IPS DF 4.7 (cell line): ENCODE measurements at regions not wholly inside any gene's neighbourhood (a gene's known extent, or its start where the extent isn't known, plus 50 kb on each side); places are given as distances from the start of the nearest gene placed in this dataset.
"Not testable (repeated sequence)": the region's sequence is repeated elsewhere in the genome, so short reads cannot be mapped to it uniquely, and the experiment has no call there.

Experiments used
- DNase-seq: peaks from one replicate; pipeline ENCODE4 v3.0.0-alpha.2; 2013; ENCODE audit warnings: low spot score; ENCODE audit errors: extremely low read depth

DNA sequence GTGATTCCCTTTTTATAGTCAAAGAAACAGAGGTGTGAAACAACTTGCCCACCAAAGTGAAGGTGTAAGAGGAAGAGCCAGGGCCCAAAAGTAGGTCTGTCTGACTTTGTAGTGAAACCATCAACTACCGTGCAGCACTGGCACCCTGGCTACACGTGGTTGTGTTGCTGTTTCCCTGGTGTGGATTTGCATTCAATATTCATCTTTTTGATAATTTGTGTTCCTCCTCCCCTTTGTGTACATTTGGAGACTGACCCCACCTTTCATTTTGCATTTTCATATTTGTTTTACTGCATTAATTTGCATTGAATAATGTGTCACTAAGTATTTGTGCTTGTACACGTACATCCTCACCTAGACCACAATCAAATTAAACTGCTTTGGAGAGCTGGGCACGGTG is 873.8 kb upstream of the WWC1 start:
- DNase-seq, result no peak

DNA sequence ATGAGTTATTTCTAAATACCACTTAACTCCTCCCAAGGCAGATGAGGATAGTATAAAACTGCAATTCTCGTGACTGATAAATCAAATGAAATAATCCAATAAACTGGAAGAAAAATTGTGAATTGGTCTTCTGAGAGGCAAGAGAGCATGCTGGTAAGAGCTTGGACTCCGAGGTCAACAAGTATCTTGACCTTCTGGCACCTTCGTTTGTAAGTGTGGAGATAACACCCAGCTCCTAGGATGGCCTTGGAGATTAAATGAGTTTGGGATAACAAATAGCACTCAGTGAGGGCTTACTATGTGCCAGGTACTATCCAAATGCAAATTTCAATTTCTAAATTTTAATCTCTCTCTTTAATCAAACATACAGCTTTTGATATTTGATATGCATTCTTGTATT is 866.3 kb upstream of the WWC1 start:
- DNase-seq, result no peak

DNA sequence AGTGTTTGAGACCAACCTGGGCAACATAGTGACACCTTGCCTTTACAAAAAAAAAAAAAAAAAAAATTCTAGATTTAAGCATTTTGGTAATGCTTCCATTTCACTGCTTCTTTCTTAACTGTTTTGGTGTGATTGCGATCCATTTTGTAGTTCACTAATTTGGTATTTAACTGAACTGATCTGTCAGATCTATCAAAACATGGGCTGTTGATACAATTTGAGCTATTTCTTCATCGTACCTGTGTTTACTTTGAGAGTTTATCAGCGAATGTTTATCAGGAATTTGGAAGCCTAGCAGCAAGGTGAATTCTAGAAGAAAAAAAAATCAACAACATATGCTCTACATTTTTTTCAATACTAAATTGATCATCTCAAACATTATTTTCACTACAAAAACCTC is 864.9 kb upstream of the WWC1 start:
- no peak for DNase-seq

DNA sequence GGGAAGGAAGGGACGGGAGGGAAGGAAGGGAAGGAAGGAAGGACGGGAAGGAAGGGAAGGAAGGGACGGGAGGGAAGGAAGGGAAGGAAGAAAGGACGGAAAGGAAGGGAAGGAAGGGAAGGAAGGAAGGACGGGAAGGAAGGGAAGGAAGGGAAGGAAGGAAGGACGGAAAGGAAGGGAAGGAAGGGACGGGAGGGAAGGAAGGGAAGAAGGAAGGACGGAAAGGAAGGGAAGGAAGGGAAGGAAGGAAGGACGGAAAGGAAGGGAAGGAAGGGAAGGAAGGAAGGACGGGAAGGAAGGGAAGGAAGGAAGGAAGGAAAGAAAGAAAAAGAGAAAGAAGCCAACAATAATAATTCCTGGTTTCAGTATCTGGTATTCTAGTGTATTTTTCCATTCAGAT is 863.8 kb upstream of the WWC1 start:
- not testable (repeated sequence) for DNase-seq

DNA sequence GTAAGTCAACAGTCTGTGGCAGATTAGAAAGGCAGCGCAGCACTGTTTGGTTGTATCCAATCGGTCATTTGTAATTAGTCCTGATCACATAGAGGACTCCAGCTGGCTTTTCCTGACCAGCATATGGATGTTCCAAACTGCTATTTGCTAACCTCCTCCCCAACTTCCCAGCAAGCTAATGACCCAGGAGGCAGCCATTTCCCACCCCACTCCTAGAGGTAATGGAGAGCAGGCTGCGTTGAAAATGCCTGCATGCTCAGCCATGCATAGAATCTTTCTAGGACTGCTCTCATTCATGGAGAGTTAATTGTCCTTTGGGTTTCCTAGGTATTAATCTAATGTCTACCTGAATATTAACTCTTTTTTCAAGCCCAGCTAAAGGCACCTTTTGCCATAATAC is 850.6 kb upstream of the WWC1 start:
- DNase-seq, result no peak

DNA sequence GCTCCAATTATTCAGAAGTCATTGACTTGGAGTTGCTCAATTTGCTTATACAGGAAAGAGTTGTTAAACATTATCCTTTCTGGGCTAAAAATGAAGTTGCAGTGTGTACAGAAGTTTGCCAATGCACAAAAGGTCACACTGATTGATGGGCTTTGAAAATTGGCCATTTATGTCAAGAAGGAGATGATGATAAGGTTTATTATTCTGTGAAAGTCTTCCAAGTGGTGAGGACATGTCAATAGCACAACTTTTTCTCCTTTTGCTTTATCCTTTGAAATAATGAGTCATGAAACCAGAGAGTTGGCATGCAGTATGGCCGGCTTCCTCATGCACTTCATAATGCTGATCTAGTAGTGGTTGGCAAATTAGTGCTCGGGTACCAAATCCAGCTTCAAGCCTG is 848.5 kb upstream of the WWC1 start:
- no peak for DNase-seq

DNA sequence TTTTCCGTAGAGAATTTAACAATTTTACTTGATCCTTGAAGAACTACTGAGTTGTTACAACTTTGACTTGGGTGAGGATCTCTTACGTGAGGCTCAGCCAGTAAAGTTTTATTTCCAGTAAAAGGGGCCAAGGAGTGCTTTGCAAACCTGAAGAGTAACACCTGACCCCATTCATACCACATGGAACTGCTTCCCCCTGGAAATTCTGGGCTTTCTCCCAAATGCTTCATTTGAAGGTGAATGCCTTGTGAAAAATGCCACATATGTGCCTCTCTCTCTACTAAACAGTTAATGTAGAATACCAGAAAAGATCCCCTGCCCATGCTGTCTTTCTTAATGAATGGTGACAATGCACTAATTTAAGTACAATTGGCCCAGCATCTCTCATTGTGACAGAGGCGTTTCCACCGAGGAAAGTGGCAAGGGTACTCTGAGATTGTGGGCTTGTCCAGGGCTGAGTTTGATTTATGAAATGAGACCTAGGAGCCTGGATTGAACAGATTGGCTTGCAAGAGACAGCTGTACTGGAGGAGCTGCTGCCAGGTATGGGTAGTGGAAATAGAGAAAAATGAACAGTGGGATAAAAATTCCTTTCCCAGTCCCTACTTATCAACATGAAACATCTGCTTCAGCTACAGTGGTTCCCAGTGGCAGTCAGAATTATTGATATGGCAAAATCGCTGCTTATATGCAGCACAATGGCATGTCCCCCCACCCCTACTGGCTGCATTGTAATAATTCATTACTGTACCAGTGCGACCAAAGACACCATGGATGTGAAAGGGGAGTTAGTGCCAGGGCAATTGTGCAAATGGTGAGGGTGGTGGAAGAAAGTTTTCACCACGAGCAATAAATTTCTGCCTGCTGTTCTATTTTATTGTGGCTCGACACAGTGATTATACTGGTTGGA is 843.7 kb upstream of the WWC1 start:
- DNase-seq, result no peak

DNA sequence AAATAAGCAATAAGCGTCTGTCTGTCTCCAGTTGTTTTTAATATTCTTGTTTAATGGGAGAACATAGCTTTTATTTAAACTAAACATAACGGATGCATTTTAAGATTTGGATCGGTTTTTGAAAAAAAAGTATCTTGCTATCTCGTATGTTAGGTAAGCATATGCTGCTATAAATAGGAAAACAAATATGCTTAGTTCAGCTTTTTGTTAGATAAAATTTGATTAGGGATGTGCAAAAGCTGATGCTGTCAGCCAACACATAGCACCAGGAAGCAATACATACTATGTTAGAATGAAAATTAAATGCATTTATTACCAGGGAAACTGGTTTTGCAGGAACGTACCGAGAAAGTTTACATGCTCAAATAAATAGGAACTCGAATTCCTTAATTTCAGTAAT is 843.1 kb upstream of the WWC1 start:
- no peak for DNase-seq

DNA sequence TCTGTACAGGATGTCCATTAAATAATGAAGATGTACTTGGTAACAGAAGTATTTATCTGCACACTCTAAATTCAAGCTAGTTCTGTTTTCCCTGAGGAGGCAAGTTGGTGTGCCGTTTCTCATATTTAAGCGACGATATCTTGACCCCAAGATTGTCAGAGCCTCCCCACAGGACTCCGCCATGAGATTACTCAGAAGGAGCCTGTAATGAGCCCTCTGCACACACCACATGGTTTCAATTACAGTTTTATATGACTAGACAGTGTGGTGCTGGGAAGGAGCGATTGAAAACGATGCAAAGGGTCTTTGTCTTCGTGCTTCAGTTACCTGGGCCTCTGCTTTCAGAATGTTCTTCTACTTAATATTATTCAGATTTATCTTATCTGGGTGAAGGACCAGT is 840.4 kb upstream of the WWC1 start:
- no peak for DNase-seq

DNA sequence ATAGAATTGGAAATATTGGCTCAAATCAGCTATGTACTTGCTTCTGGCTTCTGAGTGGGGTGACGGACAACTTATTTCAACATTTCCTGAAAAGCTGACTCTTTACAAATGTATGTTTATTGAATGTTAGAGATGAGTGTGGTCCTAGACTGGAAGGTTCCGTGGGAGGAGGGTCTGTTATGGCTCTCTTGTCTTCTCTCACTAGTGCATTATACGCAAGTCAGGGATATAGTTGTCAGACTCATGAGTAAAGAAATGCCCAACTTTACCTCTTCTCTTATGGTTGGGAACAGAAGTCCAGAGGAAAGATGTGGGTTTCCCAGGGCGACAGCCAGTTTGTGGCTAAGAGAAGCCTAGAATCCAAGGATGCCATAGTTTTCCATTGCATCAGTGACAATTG is 839.3 kb upstream of the WWC1 start:
- no peak for DNase-seq

DNA sequence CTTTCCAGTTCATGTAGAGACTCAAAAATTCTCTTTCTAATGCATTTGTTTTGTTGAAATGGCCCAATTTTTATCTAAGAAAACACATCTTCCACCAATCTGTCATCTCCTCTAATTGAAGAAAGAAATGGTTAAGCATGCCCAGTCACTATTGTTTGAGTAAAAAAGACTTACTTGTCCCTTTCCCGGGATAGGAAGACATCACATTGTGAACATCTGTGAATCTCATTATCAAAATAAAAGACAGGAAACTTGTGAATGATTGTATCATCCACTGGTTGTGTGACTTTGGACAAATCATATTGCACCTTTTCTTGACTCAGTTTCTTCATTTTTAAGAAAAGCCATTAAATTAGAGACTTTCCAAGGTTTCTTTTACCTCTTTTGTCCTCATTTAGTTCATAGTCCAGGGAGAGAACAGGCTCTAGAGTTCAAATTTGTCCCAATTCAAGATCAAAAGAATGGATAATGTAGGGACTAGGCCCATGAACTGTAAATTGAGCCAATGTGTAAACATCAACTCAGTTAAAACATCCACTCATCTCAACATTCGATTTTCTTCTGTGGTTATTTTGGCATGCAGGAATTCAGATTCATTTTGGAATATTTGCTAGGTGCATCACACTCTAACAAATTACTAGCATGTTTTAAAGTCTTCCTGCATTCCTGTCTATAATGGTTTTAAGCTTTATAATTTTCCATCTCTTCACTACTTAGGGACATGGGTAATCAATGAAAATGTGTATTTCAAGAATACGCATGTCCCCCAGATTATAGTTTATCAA is 838.0 kb upstream of the WWC1 start:
- DNase-seq, result no peak

DNA sequence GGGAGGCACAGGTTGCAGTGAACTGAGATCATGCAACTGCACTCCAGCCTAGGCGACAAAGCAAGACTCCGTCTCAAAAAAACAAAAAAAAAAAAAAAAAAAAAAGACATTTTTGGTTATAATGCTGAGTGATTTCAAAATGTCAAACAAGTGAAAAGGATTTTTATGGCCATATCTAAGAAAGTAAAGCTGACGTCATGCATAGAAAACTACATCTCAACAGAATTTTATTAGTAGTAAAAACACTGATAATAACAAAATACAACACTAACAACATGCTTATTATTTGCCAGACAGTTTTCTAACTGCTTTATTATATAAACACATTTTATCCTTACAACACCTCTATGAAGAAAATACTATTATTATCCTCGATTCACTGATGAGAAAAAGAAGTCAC is 833.0 kb upstream of the WWC1 start:
- no peak for DNase-seq

DNA sequence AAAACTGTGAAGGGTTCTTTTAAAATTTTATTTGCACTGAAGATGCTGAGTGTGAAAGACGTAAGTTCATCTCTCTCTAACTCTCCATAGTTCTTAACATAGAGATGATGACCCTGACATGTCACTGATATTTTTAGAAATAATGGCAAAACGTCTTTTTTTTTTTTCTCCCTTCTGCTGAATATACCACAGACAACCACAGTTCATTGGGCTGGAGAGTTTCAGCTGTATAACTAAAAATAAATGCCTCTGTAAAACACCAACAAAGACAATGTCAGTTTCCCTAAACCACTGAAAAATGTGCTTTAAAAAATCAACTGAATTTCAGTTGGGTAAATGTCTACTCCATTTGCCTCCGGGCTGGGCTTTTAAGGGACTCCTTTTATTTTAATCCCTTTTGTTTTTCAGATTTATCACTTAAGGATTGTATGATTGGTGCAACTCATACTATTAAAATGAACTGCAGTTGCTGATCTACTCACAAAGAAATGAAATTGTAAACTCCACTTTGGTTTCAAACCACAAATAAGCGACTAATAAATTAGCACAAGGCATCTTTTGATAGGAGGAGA is 830.9 kb upstream of the WWC1 start:
- no peak for DNase-seq

DNA sequence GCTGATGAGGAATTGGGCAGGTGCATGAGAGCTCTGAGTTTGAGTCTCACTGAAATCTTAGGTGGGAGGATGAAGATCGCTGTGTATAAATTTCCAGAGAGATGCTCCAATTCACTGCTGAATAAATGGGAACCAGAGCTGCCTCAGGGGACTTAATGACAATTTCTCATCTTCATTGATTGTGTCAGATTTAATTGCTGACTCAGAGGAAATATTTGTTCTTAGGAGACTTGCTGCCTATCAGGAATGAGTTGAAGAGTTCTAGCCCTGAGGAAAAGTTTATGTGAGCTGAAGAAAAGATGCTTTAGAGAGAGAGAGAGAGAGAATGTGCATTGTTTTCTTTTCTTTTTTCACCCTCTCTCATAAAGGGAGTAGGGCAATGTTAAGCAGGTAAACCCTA is 827.5 kb upstream of the WWC1 start:
- DNase-seq, result no peak

DNA sequence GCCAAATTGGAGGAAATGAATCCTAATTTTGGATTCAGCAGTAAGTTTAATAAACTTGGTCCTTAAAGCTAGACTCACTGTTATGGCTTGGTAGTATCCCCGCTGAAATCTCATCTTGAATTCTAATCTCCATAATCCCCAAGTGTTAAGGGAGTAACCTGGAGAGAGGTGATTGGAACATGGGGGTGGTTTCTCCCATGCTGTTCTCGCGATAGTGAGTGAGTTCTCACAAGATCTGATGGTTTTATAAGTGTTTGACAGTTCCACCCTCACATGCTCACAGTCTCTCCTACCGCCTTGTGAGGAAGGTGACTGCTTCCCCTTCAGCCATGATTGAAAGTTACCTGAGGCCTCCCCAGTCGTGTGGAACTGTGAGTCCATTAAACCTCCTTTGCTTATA is 824.5 kb upstream of the WWC1 start:
- no peak for DNase-seq

DNA sequence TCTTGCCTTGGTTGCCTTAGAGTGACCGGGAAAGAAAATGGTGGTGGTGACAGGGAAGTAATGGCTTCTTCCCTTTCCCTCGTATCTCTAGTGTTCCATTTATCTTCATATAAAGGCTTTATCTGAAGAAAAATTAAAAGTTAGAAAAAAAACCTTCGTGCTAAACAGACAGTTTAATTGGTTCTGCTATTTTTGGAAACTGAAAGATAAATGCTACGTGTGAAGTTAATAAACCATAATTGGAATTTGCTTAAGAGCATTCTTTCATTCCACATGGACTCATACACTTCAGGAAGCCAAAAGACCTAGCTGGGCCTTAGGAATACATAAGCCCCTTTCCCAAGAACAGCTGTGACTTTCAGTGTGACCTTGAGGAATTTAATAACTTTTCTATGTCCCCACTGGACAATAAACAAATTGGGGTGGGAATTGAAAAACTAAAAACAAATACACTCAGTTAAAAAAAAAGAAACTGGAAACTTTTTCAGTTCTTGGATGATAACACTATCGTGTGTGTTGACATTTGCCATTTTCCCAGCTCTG is 818.8 kb upstream of the WWC1 start:
- no peak for DNase-seq

DNA sequence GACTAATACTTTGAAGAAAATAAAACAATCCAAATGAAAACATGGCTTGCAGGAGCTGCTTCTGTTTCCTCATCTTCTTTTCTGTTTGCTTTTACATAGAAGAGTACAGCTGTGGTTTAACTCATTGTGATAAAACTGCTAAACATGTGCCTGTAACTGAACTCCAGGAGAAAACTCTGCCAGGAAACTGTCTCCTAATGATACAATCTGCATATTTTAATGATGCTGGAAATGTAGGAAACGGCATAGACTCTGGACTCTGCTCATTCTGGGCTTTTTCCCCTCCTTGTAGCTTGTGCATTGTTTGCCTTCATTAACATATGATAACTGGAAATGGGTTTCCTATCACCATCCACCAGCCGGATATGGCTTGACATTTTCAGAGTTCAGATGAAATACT is 813.3 kb upstream of the WWC1 start:
- no peak for DNase-seq

DNA sequence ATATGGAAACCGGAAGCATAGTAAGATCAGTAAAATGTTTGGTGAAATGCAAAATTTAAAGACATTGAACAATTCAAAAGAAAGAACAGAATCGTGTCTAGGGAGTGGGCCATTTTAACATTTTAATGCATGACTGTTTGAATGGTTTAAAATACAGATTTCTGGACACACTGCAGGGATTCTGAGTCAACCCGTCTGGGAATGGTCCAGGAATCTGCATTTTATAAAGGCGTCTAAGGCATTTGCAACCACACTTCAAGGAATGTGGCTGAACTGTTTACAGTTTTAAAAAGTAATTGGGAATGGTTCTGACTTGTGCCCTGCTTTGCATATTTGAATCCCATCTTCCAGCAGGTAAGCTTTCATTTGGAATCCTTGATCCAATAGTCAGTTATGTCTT is 811.7 kb upstream of the WWC1 start:
- no peak for DNase-seq

DNA sequence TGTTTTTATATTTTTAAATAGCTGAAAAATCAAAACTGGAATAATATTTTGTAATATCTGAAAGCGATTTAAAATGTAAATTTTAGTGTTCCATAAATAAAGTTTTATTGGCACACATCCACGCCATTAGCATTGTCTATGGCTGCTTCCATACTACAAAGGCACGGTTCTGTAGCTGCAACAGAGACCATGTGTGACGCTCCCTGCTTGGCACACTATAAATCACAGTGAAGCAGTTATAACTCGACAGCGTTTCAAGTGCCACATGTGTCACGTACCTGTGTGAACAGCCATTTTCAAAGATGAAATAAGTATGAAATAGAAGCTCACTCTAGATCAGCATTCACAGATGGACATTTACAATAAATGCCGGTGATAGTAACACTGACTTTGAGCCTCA is 810.1 kb upstream of the WWC1 start:
- no peak for DNase-seq

DNA sequence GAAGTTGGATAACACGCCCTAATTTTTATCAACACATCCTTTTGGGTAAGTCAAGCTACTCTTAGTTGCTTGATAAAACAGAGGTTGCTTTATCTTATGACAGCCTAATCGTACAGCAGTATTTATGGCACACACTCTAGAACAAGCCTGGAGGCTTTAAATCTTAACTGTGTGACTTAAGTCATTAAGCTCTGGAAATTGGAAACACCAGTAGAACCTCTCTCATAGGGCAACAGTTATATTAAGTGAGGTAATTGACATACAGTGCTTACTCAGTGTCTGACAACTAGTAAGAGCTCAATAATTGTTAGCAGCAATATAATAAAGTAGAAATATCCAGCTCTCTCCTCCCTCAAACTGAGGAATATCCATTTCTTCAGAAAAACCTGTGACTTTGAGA is 808.9 kb upstream of the WWC1 start:
- DNase-seq, result no peak

DNA sequence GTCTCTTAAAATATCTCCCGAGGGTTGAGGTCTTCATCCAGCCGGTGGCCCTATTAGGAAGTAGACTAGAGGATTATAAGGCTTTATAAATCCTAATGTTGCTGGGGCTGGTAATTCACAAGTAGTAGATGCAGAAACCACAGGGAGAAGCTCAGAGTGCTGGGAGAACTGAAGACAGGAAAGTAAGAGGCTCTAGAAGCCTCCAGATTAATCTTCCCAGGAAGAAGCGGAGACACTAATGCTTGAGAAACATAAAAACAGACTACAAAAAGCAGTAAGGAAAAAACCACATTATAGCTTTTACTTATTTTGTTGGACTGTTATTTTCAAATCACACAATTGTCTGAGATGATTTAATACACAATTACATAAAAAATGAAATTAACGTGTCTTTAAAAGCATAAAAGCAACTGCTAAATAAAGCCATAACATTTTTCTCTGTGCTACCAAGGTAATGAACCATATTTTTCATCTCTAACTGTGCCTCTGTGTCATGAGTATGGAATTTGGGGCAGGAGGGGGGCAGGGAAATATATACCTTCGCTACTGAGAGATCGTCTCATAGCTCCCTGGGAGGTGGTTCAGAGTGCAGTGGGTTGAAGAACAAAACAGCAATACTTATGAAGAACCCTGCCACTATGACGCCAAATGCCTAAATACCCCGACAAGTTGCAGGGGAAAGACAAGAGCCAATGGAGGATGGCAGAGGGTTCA is 806.2 kb upstream of the WWC1 start:
- no peak for DNase-seq

DNA sequence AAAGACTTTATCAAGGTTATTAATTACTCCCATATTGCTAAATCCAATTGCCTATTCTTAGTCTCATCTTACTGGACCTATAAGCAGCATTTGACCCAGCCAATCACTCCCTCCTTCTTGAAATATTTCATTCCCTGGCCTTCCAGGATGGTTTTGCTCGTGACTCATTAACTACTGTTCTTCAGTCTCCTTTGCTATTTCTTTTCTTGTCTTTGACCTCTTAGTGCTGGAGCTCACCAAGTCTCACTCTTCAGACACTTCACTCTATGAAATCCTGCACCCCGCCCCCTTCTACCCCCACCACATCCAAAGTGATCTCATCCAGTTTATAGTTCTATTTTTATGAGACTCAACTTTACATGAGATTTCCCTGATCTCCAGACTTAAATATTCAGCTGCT is 803.1 kb upstream of the WWC1 start:
- no peak for DNase-seq
